ENCODE measurements at regions not wholly inside any gene's neighbourhood (a gene's known extent, or its start where the extent isn't known, plus 50 kb on each side); places are given as distances from the start of the nearest gene placed in this dataset.

DNA sequence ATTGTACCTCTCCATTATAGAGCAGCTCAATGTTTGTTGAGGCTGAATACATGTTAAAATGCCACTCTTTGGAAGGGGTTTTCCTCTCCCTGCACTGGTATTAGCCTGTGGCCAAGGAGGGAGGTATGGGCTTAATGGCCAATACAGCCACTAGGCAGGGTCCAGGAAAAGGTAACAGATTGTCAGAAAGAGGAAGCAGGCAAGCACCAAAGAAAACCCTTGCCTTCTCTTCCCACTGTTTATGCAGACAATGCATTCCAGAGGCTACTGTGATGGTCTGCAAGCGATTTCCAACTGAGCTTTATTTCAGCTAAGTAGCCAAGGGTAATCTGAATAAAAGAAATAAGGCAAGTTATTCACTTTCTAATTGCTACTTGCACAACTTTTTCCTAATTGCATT, 95.3 kb upstream of the SLC27A6 start:
- DNase-seq, result no peak
- TF ChIP-seq, protein P1, sequence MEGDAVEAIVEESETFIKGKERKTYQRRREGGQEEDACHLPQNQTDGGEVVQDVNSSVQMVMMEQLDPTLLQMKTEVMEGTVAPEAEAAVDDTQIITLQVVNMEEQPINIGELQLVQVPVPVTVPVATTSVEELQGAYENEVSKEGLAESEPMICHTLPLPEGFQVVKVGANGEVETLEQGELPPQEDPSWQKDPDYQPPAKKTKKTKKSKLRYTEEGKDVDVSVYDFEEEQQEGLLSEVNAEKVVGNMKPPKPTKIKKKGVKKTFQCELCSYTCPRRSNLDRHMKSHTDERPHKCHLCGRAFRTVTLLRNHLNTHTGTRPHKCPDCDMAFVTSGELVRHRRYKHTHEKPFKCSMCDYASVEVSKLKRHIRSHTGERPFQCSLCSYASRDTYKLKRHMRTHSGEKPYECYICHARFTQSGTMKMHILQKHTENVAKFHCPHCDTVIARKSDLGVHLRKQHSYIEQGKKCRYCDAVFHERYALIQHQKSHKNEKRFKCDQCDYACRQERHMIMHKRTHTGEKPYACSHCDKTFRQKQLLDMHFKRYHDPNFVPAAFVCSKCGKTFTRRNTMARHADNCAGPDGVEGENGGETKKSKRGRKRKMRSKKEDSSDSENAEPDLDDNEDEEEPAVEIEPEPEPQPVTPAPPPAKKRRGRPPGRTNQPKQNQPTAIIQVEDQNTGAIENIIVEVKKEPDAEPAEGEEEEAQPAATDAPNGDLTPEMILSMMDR (IDR thresholded peaks at IDR 0.05), result no peak
- no peak for TF ChIP-seq POLR2A (IDR thresholded peaks at IDR 0.05)
- Histone ChIP-seq H3K4me1 (no peaks in the 10 kb centered on the region), H3K4me3 (no peak overlapping the region), H3K36me3 (ENCODE audit: low read depth, missing control alignments) (no peaks in the 10 kb centered on the region), H3K27ac (no peak overlapping the region), H3K9me3 (no peaks in the 10 kb centered on the region), H3K27me3 (no peaks in the 10 kb centered on the region)
- WGBS, 2 donors, result 36 to 78% methylated on average over 1 of the region's 1 CpG
- intact Hi-C loops (cut with DNase I; ENCODE audit: low total_unique reads), result no loop called here

DNA sequence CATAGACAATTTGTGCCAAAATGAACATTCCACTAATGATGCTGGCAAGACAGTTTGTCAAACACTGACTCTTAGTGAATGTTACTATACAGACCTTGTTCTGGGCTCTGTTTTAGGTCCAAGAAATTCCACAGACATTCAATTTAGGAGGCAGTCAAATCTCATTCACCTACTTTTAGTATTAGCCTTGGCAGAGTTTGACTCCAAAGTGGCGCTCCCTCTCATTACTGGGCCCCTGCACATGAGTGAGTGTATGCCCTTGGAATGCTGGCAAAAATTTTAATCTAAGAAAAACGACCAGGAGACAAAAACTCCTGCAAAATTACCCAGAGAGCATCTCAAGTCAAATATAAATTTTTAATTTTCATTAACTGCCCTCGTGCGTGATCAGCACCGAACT, 94.9 kb upstream of the SLC27A6 start:
- no peak for TF ChIP-seq POLR2A (IDR thresholded peaks at IDR 0.05)
- TF ChIP-seq, protein P1 (IDR thresholded peaks at IDR 0.05), result no peak
- 53 to 64% methylated on average over 5 of the region's 5 CpGs for WGBS, 2 donors
- Histone ChIP-seq H3K36me3 (ENCODE audit: low read depth, missing control alignments) (no peaks in the 10 kb centered on the region), H3K27me3 (no peaks in the 10 kb centered on the region), H3K4me1 (no peaks in the 10 kb centered on the region), H3K9me3 (no peaks in the 10 kb centered on the region), H3K27ac (no peak overlapping the region), H3K4me3 (no peak overlapping the region)
- DNase-seq, result no peak
- intact Hi-C loops (cut with DNase I; ENCODE audit: low total_unique reads), result no loop called here

DNA sequence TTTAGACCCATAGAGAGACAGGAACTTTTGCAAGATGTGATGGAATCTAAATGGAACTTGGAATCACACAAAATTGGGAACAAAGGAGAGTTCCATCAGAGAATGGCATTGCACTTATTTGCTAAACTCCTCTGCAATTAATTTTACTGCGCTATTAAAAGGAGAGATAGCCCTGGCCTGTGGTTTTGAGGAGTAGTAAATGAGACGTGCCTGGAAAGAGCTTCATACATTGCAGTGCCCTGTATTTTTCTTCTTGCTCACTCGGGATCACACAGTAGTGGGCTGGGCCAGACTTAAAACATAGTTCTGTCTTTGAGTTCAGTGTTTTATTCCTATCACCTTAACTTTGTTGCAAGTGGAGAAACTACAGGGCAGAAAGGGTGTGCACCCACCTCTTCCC, 94.4 kb upstream of the SLC27A6 start:
- TF ChIP-seq, protein P1 (IDR thresholded peaks at IDR 0.05), result no peak
- no peak for TF ChIP-seq POLR2A (IDR thresholded peaks at IDR 0.05)
- Histone ChIP-seq H3K9me3 (no peaks in the 10 kb centered on the region), H3K36me3 (ENCODE audit: low read depth, missing control alignments) (no peaks in the 10 kb centered on the region), H3K4me1 (no peaks in the 10 kb centered on the region), H3K27me3 (no peaks in the 10 kb centered on the region), H3K27ac (no peak overlapping the region), H3K4me3 (no peak overlapping the region)
- WGBS, 2 donors, result 56 to 60% methylated on average over 3 of the region's 3 CpGs
- no peak for DNase-seq
- intact Hi-C loops (cut with DNase I; ENCODE audit: low total_unique reads), result no loop called here

DNA sequence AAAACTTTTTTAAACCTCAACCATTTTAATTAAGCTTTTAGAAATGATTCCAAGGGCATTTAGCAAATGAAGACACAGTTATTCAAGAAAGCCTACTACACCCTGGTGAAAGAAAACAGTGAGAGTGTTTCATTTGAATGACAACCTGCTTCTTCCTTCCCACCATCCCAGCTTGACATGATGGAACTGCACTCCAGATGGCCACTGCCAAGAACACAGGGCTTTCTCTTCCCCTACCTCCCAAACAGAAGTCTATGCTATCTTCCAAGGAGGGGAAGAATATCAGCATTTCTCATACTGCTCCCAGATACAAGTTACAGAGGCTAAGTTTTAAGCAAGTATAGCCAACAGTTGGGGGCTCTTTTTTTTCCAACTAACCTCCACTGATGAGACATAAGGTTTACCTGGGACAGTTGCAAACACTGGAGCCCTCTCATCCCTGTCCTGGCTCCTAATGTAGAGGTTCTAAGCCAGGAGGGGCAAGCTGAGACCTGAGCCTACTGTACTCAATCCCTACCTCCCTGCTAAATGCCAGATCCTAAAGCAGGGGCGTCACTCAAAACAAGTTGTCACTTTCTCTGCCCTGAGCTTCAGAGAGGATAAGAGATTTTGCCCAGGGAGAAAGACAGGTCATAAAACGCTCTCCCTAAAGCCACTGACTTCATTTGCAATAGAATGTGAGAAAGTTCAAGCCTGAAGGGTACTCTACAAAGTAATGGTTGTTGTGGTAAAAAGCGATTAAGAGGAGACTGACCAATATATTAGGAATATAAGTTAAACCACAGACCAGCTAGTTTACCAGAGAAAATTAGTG, 88.5 kb upstream of the SLC27A6 start:
- Histone ChIP-seq H3K9me3 (no peaks in the 10 kb centered on the region), H3K27ac (no peak overlapping the region), H3K36me3 (ENCODE audit: low read depth, missing control alignments) (no peaks in the 10 kb centered on the region), H3K27me3 (no peaks in the 10 kb centered on the region), H3K4me3 (no peak overlapping the region), H3K4me1 (no peaks in the 10 kb centered on the region)
- no peak for DNase-seq
- intact Hi-C loops (cut with DNase I; ENCODE audit: low total_unique reads), result no loop called here
- WGBS, 2 donors, result 66 to 85% methylated on average over 3 of the region's 3 CpGs
- TF ChIP-seq, protein P1 (IDR thresholded peaks at IDR 0.05), result no peak
- TF ChIP-seq POLR2A (IDR thresholded peaks at IDR 0.05), result no peak

DNA sequence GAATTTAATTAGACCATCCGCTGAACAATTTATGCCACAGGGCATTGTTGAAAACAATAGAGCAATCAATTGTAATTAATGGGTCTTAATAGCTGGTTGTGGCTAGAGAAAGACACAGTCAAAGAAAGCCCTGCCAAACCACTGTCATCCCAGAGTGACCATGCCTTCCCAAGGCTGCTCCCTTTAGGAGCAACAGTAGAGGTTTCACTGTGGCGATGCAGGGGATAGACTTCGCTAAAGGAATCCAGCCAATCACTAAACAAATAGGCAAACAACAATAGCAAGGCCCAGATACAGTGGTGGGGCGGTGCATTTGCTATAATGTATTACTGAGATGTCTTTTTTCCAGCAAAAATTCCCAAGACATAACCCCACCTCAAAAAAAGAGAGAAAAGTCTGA, 87.8 kb upstream of the SLC27A6 start:
- DNase-seq, result no peak
- Histone ChIP-seq H3K36me3 (ENCODE audit: low read depth, missing control alignments) (no peaks in the 10 kb centered on the region), H3K27me3 (no peaks in the 10 kb centered on the region), H3K4me3 (no peak overlapping the region), H3K27ac (no peak overlapping the region), H3K4me1 (no peaks in the 10 kb centered on the region), H3K9me3 (no peaks in the 10 kb centered on the region)
- TF ChIP-seq POLR2A (IDR thresholded peaks at IDR 0.05), result no peak
- TF ChIP-seq, protein P1 (IDR thresholded peaks at IDR 0.05), result no peak
- intact Hi-C loops (cut with DNase I; ENCODE audit: low total_unique reads), result no loop called here
- WGBS, 2 donors, result 84 to 92% methylated on average over 4 of the region's 4 CpGs

Data from testis (tissue), 2 donors.